Trophoblast cell (in vitro differentiated cells and primary cell): ENCODE measurements at regions not wholly inside any gene's neighbourhood (a gene's known extent, or its start where the extent isn't known, plus 50 kb on each side); places are given as distances from the start of the nearest gene placed in this dataset.

Experiments used
- DNase-seq, 2 donors: peaks; one replicate each; pipeline ENCODE4 v3.0.0-alpha.2; 2016
- H2AFZ ChIP-seq: 2 replicates; pipeline ENCODE4 v1.6.1; 2013; ENCODE audit warnings: low read length, moderate library complexity, mild to moderate bottlenecking; ENCODE audit not compliant: insufficient read depth, poor library complexity
- H2AK5ac ChIP-seq: 2 replicates; pipeline ENCODE4 v1.6.1; 2013; ENCODE audit warnings: mild to moderate bottlenecking, low read length
- H2BK120ac ChIP-seq: 2 replicates; pipeline ENCODE4 v1.6.1; 2013; ENCODE audit warnings: low read length, mild to moderate bottlenecking, moderate library complexity; ENCODE audit not compliant: insufficient read depth, poor library complexity
- H2BK12ac ChIP-seq: 2 replicates; pipeline ENCODE4 v1.6.1; 2013; ENCODE audit warnings: mild to moderate bottlenecking, low read length, moderate library complexity
- H2BK5ac ChIP-seq: 2 replicates; pipeline ENCODE4 v1.6.1; 2013; ENCODE audit warnings: low read length, low read depth, moderate library complexity, mild to moderate bottlenecking; ENCODE audit not compliant: poor library complexity
- H3K14ac ChIP-seq: 2 replicates; pipeline ENCODE4 v1.6.1; 2013; ENCODE audit warnings: mild to moderate bottlenecking, low read length
- H3K18ac ChIP-seq: 2 replicates; pipeline ENCODE4 v1.6.1; 2013; ENCODE audit warnings: mild to moderate bottlenecking, low read length
- H3K23ac ChIP-seq: 2 replicates; pipeline ENCODE4 v1.6.1; 2013; ENCODE audit warnings: low read length
- H3K27ac ChIP-seq: 2 replicates; pipeline ENCODE4 v1.5.1; 2013; ENCODE audit warnings: low read depth, mild to moderate bottlenecking, inconsistent platforms, low read length, moderate library complexity
- H3K27me3 ChIP-seq: 2 replicates; pipeline ENCODE4 v1.6.1; 2013; ENCODE audit warnings: inconsistent platforms, mild to moderate bottlenecking, low read length, moderate library complexity; ENCODE audit not compliant: insufficient read depth
- H3K36me3 ChIP-seq, 2 experiments: 1 replicate in 1 of 2; 2 replicates in 1 of 2; pipeline ENCODE4 v1.6.1; 2013; ENCODE audit warnings: low read length in 2 of 2, mild to moderate bottlenecking in 2 of 2, moderate library complexity in 1 of 2; ENCODE audit not compliant: insufficient read depth in 2 of 2, control insufficient read depth in 1 of 2
- H3K4ac ChIP-seq: 2 replicates; pipeline ENCODE4 v1.6.1; 2013; ENCODE audit warnings: low read depth, mild to moderate bottlenecking, low read length, moderate library complexity
- H3K4me1 ChIP-seq, 2 experiments: 1 replicate in 1 of 2; 2 replicates in 1 of 2; pipeline ENCODE4 v1.6.1; 2013; ENCODE audit warnings: low read length in 2 of 2, mild to moderate bottlenecking in 2 of 2, moderate library complexity in 1 of 2; ENCODE audit not compliant: insufficient read depth in 2 of 2, control insufficient read depth in 1 of 2
- H3K4me2 ChIP-seq: 2 replicates; pipeline ENCODE4 v1.6.1; 2013; ENCODE audit warnings: inconsistent platforms, mild to moderate bottlenecking, low read length, moderate library complexity
- H3K4me3 ChIP-seq: 2 replicates; pipeline ENCODE4 v1.5.1; 2013; ENCODE audit warnings: mild to moderate bottlenecking, low read depth, low read length, inconsistent platforms
- H3K79me1 ChIP-seq: one replicate; pipeline ENCODE4 v1.6.1; 2013; ENCODE audit warnings: low read length
- H3K79me2 ChIP-seq: 2 replicates; pipeline ENCODE4 v1.6.1; 2013; ENCODE audit warnings: low read length, mild to moderate bottlenecking; ENCODE audit not compliant: control insufficient read depth, insufficient read depth, poor library complexity
- H3K9ac ChIP-seq: 2 replicates; pipeline ENCODE4 v1.6.1; 2013; ENCODE audit warnings: mild to moderate bottlenecking, low read length
- H3K9me3 ChIP-seq: 2 replicates; pipeline ENCODE4 v1.6.1; 2013; ENCODE audit warnings: low read depth, mild to moderate bottlenecking, control low read depth, inconsistent platforms, low read length; ENCODE audit not compliant: insufficient read depth
- H4K12ac ChIP-seq: 2 replicates; pipeline ENCODE4 v1.6.1; 2013; ENCODE audit warnings: low read depth, mild to moderate bottlenecking, low read length, moderate library complexity
- H4K8ac ChIP-seq: 2 replicates; pipeline ENCODE4 v1.6.1; 2013; ENCODE audit warnings: low read depth, mild to moderate bottlenecking, low read length, moderate library complexity
- H4K91ac ChIP-seq: one replicate; pipeline ENCODE4 v1.6.1; 2013; ENCODE audit warnings: low read depth, mild to moderate bottlenecking, low read length, moderate library complexity
- WGBS: extraction: QIAGEN DNeasy Blood & Tissue Kit; methylation state at CpG from one replicate; pipeline ENCODE4 v1.1.7; 2013; ENCODE audit warnings: missing lambda C conversion rate; ENCODE audit not compliant: insufficient read length, insufficient coverage; ENCODE audit errors: extremely low coverage; 5-methylcytosine and 5-hydroxymethylcytosine counted together

- Histone ChIP-seq H2BK12ac (no peak overlapping the region), H2BK120ac (no peak overlapping the region), H4K12ac (no peak overlapping the region), H3K9me3 (no peaks in the 10 kb centered on the region), H3K14ac (no peak overlapping the region), H3K79me1 (no peaks in the 10 kb centered on the region), H2AK5ac (no peak overlapping the region), H3K23ac (no peak overlapping the region), H3K4me3 (no peak overlapping the region), H3K9ac (no peak overlapping the region), H4K91ac (no peak overlapping the region), H3K79me2 (no peaks in the 10 kb centered on the region), H3K36me3 (no peaks in the 10 kb centered on the region), H3K4ac (no peak overlapping the region), H3K4me2 (no peak overlapping the region), H2AFZ (no peak overlapping the region), H3K27me3 (no peaks in the 10 kb centered on the region), H3K18ac (no peak overlapping the region), H4K8ac (no peak overlapping the region), H2BK5ac (no peak overlapping the region), H3K27ac (no peak overlapping the region), H3K4me1 (peaks cover 0 to 3% of the 10 kb centered on the region in 2 experiments)
- no CpG with 5 or more reads among the region's 3 CpGs for WGBS
- no peak for DNase-seq
These were observed 139.0 kb upstream of the GUCY1A2 start for GRCh38 chr11:107157146-107157808.

GRCh38 chr11:107151579-107151978 is 133.3 kb upstream of the GUCY1A2 start:
- H3K4me2 ChIP-seq: no peak overlapping the region
- H3K4ac ChIP-seq: no peak overlapping the region
- no peak overlapping the region for H2BK5ac ChIP-seq
- H3K4me3 ChIP-seq: no peak overlapping the region
- no peak overlapping the region for H3K14ac ChIP-seq
- H4K12ac ChIP-seq: no peak overlapping the region
- no peak overlapping the region for H3K9ac ChIP-seq
- no peak overlapping the region for H3K27ac ChIP-seq
- no peaks in the 10 kb centered on the region for H3K27me3 ChIP-seq
- no peak overlapping the region for H3K23ac ChIP-seq
- H3K79me2 ChIP-seq: no peaks in the 10 kb centered on the region
- no peak for DNase-seq
- no peaks in the 10 kb centered on the region for H3K79me1 ChIP-seq
- H3K18ac ChIP-seq: no peak overlapping the region
- H4K91ac ChIP-seq: no peak overlapping the region
- no peak overlapping the region for H2BK120ac ChIP-seq
- H4K8ac ChIP-seq: no peak overlapping the region
- H2AK5ac ChIP-seq: no peak overlapping the region
- no peaks in the 10 kb centered on the region for H3K4me1 ChIP-seq
- H2AFZ ChIP-seq: no peak overlapping the region
- no peaks in the 10 kb centered on the region for H3K36me3 ChIP-seq
- H2BK12ac ChIP-seq: no peak overlapping the region
- H3K9me3 ChIP-seq: no peaks in the 10 kb centered on the region

GRCh38 chr11:107151158-107151557 is 132.9 kb upstream of the GUCY1A2 start:
- DNase-seq: no peak
- H2BK120ac ChIP-seq: no peak overlapping the region
- H3K9ac ChIP-seq: no peak overlapping the region
- no peak overlapping the region for H4K12ac ChIP-seq
- H3K36me3 ChIP-seq: no peaks in the 10 kb centered on the region
- H3K4ac ChIP-seq: no peak overlapping the region
- H3K4me2 ChIP-seq: no peak overlapping the region
- H3K18ac ChIP-seq: no peak overlapping the region
- no peak overlapping the region for H3K14ac ChIP-seq
- no peak overlapping the region for H2BK5ac ChIP-seq
- no peaks in the 10 kb centered on the region for H3K79me2 ChIP-seq
- no peak overlapping the region for H2AK5ac ChIP-seq
- no peak overlapping the region for H2BK12ac ChIP-seq
- no peaks in the 10 kb centered on the region for H3K9me3 ChIP-seq
- no peak overlapping the region for H3K23ac ChIP-seq
- H3K4me1 ChIP-seq: no peaks in the 10 kb centered on the region
- no peaks in the 10 kb centered on the region for H3K79me1 ChIP-seq
- no peak overlapping the region for H4K8ac ChIP-seq
- no peak overlapping the region for H3K27ac ChIP-seq
- H4K91ac ChIP-seq: no peak overlapping the region
- no peak overlapping the region for H2AFZ ChIP-seq
- WGBS: 100% methylated on average over 1 of the region's 2 CpGs
- H3K27me3 ChIP-seq: no peaks in the 10 kb centered on the region
- no peak overlapping the region for H3K4me3 ChIP-seq

- Histone ChIP-seq H4K91ac (no peak overlapping the region), H2BK5ac (no peak overlapping the region), H2BK120ac (no peak overlapping the region), H2BK12ac (no peak overlapping the region), H4K12ac (no peak overlapping the region), H3K4me3 (no peak overlapping the region), H3K18ac (no peak overlapping the region), H3K36me3 (no peaks in the 10 kb centered on the region), H3K9me3 (peaks cover 2% of the 10 kb centered on the region), H2AFZ (no peak overlapping the region), H3K4me2 (no peak overlapping the region), H3K23ac (no peak overlapping the region), H3K14ac (no peak overlapping the region), H3K4ac (no peak overlapping the region), H3K27ac (no peak overlapping the region), H3K27me3 (no peaks in the 10 kb centered on the region), H3K79me2 (peaks cover 2% of the 10 kb centered on the region), H3K9ac (no peak overlapping the region), H2AK5ac (no peak overlapping the region), H4K8ac (no peak overlapping the region), H3K79me1 (no peaks in the 10 kb centered on the region), H3K4me1 (no peaks in the 10 kb centered on the region)
- DNase-seq: peak in 1 of 2 donors; percentile 4
- no CpG with 5 or more reads among the region's 3 CpGs for WGBS
These were observed 122.7 kb upstream of the GUCY1A2 start for GRCh38 chr11:107140983-107141382.
